HepG2 (cell line): ENCODE measurements at regions not wholly inside any gene's neighbourhood (a gene's known extent, or its start where the extent isn't known, plus 50 kb on each side); places are given as distances from the start of the nearest gene placed in this dataset.

Source experiments
- ARHGAP35 ChIP-seq: sonication (generic); formaldehyde crosslinking; IDR thresholded peaks from 2 replicates; pipeline ENCODE4 v1.9.0; 2022; ENCODE audit warnings: mild to moderate bottlenecking, inconsistent platforms, moderate library complexity, missing genetic modification reagents, borderline replicate concordance
- ATF7 ChIP-seq, 2 experiments: fragments of 450-650 bp in 1 of 2; sonication (generic) in 1 of 2; formaldehyde crosslinking in 1 of 2; IDR thresholded peaks; 2 replicates each; pipeline versions ENCODE4 v1.4.0 to v1.6.1; 2016 to 2020; ENCODE audit warnings: antibody characterized with exemption in 1 of 2, mild to moderate bottlenecking in 1 of 2, missing genetic modification reagents in 1 of 2
- CTCF ChIP-seq: sonication (generic); formaldehyde crosslinking; IDR thresholded peaks from 2 replicates; pipeline ENCODE4 v1.5.0; 2020; ENCODE audit warnings: mild to moderate bottlenecking, missing genetic modification reagents, moderate library complexity
- ELK4 ChIP-seq: sonication (generic); formaldehyde crosslinking; IDR thresholded peaks from 2 replicates; pipeline ENCODE4 v1.9.0; 2021; ENCODE audit warnings: missing genetic modification reagents, borderline replicate concordance
- HMG20B ChIP-seq: conservative IDR thresholded peaks from 2 replicates; pipeline ENCODE4 v1.6.1; 2016; ENCODE audit warnings: missing genetic modification reagents, missing compliant biosample characterization
- HOXD1 ChIP-seq: sonication (generic); formaldehyde crosslinking; IDR thresholded peaks from 2 replicates; pipeline ENCODE4 v1.5.0; 2020; ENCODE audit warnings: missing genetic modification reagents
- KDM2A ChIP-seq: sonication (generic); formaldehyde crosslinking; IDR thresholded peaks from 2 replicates; pipeline ENCODE4 v1.4.0; 2020; ENCODE audit warnings: low read depth, missing genetic modification reagents, borderline replicate concordance
- NR2F1 ChIP-seq, 2 experiments: fragments of 450-650 bp in 1 of 2; formaldehyde crosslinking in 1 of 2; IDR thresholded peaks; 2 replicates each; pipeline versions ENCODE4 v1.5.0 to v1.6.1; 2016 to 2020; ENCODE audit warnings: mild to moderate bottlenecking in 1 of 2, missing compliant biosample characterization in 1 of 2, missing genetic modification reagents in 1 of 2, moderate library complexity in 1 of 2
- POGZ ChIP-seq: sonication (generic); formaldehyde crosslinking; IDR thresholded peaks from 2 replicates; pipeline ENCODE4 v1.4.0; 2020; ENCODE audit warnings: mild to moderate bottlenecking, missing genetic modification reagents
- SOX6 ChIP-seq, 2 experiments: fragments of 450-650 bp in 1 of 2; sonication (generic) in 1 of 2; formaldehyde crosslinking in 1 of 2; IDR thresholded peaks; 2 replicates each; pipeline versions ENCODE4 v1.4.0 to v1.6.1; 2017 to 2020; ENCODE audit warnings: antibody characterized with exemption in 1 of 2, mild to moderate bottlenecking in 1 of 2, missing genetic modification reagents in 1 of 2
- TFE3 ChIP-seq: IDR thresholded peaks from 2 replicates; pipeline ENCODE4 v1.6.1; 2016
- THRA ChIP-seq: sonication (generic); formaldehyde crosslinking; IDR thresholded peaks from 2 replicates; pipeline ENCODE4 v1.4.0; 2020; ENCODE audit warnings: missing genetic modification reagents, borderline replicate concordance
- ZMYM4 ChIP-seq: sonication (generic); formaldehyde crosslinking; IDR thresholded peaks from 2 replicates; pipeline ENCODE4 v1.8.1; 2023; ENCODE audit warnings: mild to moderate bottlenecking, missing genetic modification reagents
- ZNF101 ChIP-seq: sonication (generic); formaldehyde crosslinking; IDR thresholded peaks from 2 replicates; pipeline ENCODE4 v1.4.0; 2020; ENCODE audit warnings: mild to moderate bottlenecking, low read depth, missing genetic modification reagents, borderline replicate concordance
- ZNF251 ChIP-seq: sonication (generic); formaldehyde crosslinking; IDR thresholded peaks from 2 replicates; pipeline ENCODE4 v1.9.0; 2021; ENCODE audit warnings: mild to moderate bottlenecking, missing genetic modification reagents
- ZNF275 ChIP-seq: sonication (generic); formaldehyde crosslinking; IDR thresholded peaks from 2 replicates; pipeline ENCODE4 v1.8.0; 2022; ENCODE audit warnings: missing genetic modification reagents, mild to moderate bottlenecking, inconsistent platforms, borderline replicate concordance
- ZNF496 ChIP-seq: sonication (generic); formaldehyde crosslinking; IDR thresholded peaks from 2 replicates; pipeline ENCODE4 v1.8.1; 2023; ENCODE audit warnings: mild to moderate bottlenecking, moderate library complexity, missing genetic modification reagents; ENCODE audit not compliant: insufficient replicate concordance
- ZNF576 ChIP-seq: sonication (generic); formaldehyde crosslinking; IDR thresholded peaks from 2 replicates; pipeline ENCODE4 v1.4.0; 2020; ENCODE audit warnings: mild to moderate bottlenecking, missing genetic modification reagents
- ZNF670 ChIP-seq: sonication (generic); formaldehyde crosslinking; IDR thresholded peaks from 2 replicates; pipeline ENCODE4 v1.8.0; 2022; ENCODE audit warnings: mild to moderate bottlenecking, missing genetic modification reagents, borderline replicate concordance

GRCh38 chr20:37636212-37636975 is 57.4 kb upstream of the CTNNBL1 start (continued):
- no peak for TF ChIP-seq CTCF (CRISPR knock-in tag)
- no peak for TF ChIP-seq ZMYM4 (CRISPR knock-in tag)
- no peak for TF ChIP-seq ZNF251 (CRISPR knock-in tag)
- no peak for TF ChIP-seq ELK4 (CRISPR knock-in tag)
- TF ChIP-seq POGZ (CRISPR knock-in tag): 0 out of 2 replicates have a peak, but pooled peaks have one; percentile 28
- TF ChIP-seq ZNF576 (CRISPR knock-in tag): peak; percentile 73; the same call in 1 of the 2 replicates
- TF ChIP-seq TFE3: no peak
- TF ChIP-seq ARHGAP35 (CRISPR knock-in tag): no peak
- peak; percentile 41; the same call in 1 of the 2 replicates for TF ChIP-seq KDM2A (CRISPR knock-in tag)
- TF ChIP-seq ZNF670 (CRISPR knock-in tag): no peak
- no peak for TF ChIP-seq HMG20B
- TF ChIP-seq HOXD1 (CRISPR knock-in tag): no peak
- TF ChIP-seq ATF7 (IDR thresholded peaks at IDR 0.05): no peak
- TF ChIP-seq ATF7 (CRISPR knock-in tag; IDR thresholded peaks at IDR 0.05): no peak
- no peak for TF ChIP-seq ZNF275
- TF ChIP-seq THRA (CRISPR knock-in tag): no peak
- no peak for TF ChIP-seq ZNF101 (CRISPR knock-in tag)
- no peak for TF ChIP-seq SOX6 (IDR thresholded peaks at IDR 0.05)
- TF ChIP-seq SOX6 (CRISPR knock-in tag; IDR thresholded peaks at IDR 0.05): peak; percentile 35; the same call in 1 of the 2 replicates
- TF ChIP-seq ZNF496 (CRISPR knock-in tag): no peak
- no peak for TF ChIP-seq NR2F1 (CRISPR knock-in tag; IDR thresholded peaks at IDR 0.05)
